HEK293T (cell line): ENCODE measurements at regions not wholly inside any gene's neighbourhood (a gene's known extent, or its start where the extent isn't known, plus 50 kb on each side); places are given as distances from the start of the nearest gene placed in this dataset.

ENCODE experiments used
- CTCF ChIA-PET: fragments of 350-600 bp; formaldehyde crosslinking; extraction: SDS; loops from one replicate; lab custom pipeline; 2021; ENCODE audit warnings: antibody characterized with exemption, inconsistent platforms; lab: Yijun Ruan, JAX
- POLR2A ChIA-PET: fragments of 350-600 bp; formaldehyde crosslinking; extraction: SDS; loops from one replicate; lab custom pipeline; 2020; ENCODE audit warnings: antibody characterized with exemption, inconsistent platforms; lab: Yijun Ruan, JAX
- DNase-seq: peaks from one replicate; pipeline ENCODE4 v3.0.0; 2012; ENCODE audit warnings: mixed read lengths; ENCODE audit errors: extremely low spot score
- ARNT ChIP-seq: fragments of 450-650 bp; IDR thresholded peaks from 2 replicates; pipeline ENCODE4 v1.6.1; 2017; ENCODE audit warnings: mild to moderate bottlenecking
- BHLHE40 ChIP-seq: fragments of 450-650 bp; IDR thresholded peaks from 2 replicates; pipeline ENCODE4 v1.6.1; 2016; ENCODE audit warnings: mild to moderate bottlenecking, moderate library complexity, borderline replicate concordance
- CTBP1 ChIP-seq: fragments of 450-650 bp; IDR thresholded peaks from 2 replicates; pipeline ENCODE4 v1.6.1; 2016; ENCODE audit warnings: borderline replicate concordance
- ELF4 ChIP-seq: fragments of 450-650 bp; IDR thresholded peaks from 2 replicates; pipeline ENCODE4 v1.6.1; 2017; ENCODE audit warnings: antibody characterized with exemption
- FOXA1 ChIP-seq: fragments of 450-650 bp; IDR thresholded peaks from 2 replicates; pipeline ENCODE4 v1.6.1; 2016; ENCODE audit warnings: mild to moderate bottlenecking
- FOXK2 ChIP-seq: fragments of 450-650 bp; IDR thresholded peaks from 2 replicates; pipeline ENCODE4 v1.6.1; 2016; ENCODE audit warnings: mild to moderate bottlenecking
- FOXM1 ChIP-seq: fragments of 450-650 bp; IDR thresholded peaks from 2 replicates; pipeline ENCODE4 v1.6.1; 2017; ENCODE audit warnings: mild to moderate bottlenecking, borderline replicate concordance
- HDGF ChIP-seq: fragments of 450-650 bp; IDR thresholded peaks from 2 replicates; pipeline ENCODE4 v1.6.1; 2017; ENCODE audit warnings: antibody characterized with exemption, borderline replicate concordance
- L3MBTL2 ChIP-seq: fragments of 450-650 bp; conservative IDR thresholded peaks from 2 replicates; pipeline ENCODE4 v1.6.1; 2016; ENCODE audit warnings: mild to moderate bottlenecking
- LEF1 ChIP-seq: fragments of 450-650 bp; IDR thresholded peaks from 2 replicates; pipeline ENCODE4 v1.6.1; 2017; ENCODE audit warnings: mild to moderate bottlenecking, borderline replicate concordance
- NFRKB ChIP-seq: fragments of 450-650 bp; IDR thresholded peaks from 2 replicates; pipeline ENCODE4 v1.6.1; 2016; ENCODE audit warnings: mild to moderate bottlenecking, moderate library complexity
- PKNOX1 ChIP-seq: fragments of 450-650 bp; IDR thresholded peaks from 2 replicates; pipeline ENCODE4 v1.6.1; 2016
- SP1 ChIP-seq: fragments of 450-650 bp; IDR thresholded peaks from 2 replicates; pipeline ENCODE4 v1.6.1; 2017
- SUZ12 ChIP-seq: fragments of 450-650 bp; IDR thresholded peaks from 2 replicates; pipeline ENCODE4 v1.6.1; 2016; ENCODE audit warnings: mild to moderate bottlenecking
- TARDBP ChIP-seq: fragments of 450-650 bp; IDR thresholded peaks from 2 replicates; pipeline ENCODE4 v1.6.1; 2016
- ZNF384 ChIP-seq: fragments of 450-650 bp; IDR thresholded peaks from 2 replicates; pipeline ENCODE4 v1.6.1; 2016

GRCh38 chr1:194710671-194711070 is 1524.3 kb upstream of the B3GALT2 start:
- TF ChIP-seq ZNF384, result no peak
- TF ChIP-seq SP1, result no peak
- TF ChIP-seq SUZ12, result no peak
- TF ChIP-seq ELF4, result no peak
- no peak for TF ChIP-seq L3MBTL2
- TF ChIP-seq TARDBP, result no peak
- TF ChIP-seq FOXM1, result no peak
- TF ChIP-seq LEF1, result no peak
- TF ChIP-seq FOXK2, result no peak
- no peak for TF ChIP-seq HDGF
- TF ChIP-seq PKNOX1, result no peak
- TF ChIP-seq BHLHE40, result no peak
- TF ChIP-seq CTBP1, result no peak
- TF ChIP-seq FOXA1, result no peak
- TF ChIP-seq NFRKB, result no peak
- no peak for TF ChIP-seq ARNT

GRCh38 chr1:194709439-194709838 is 1523.0 kb upstream of the B3GALT2 start:
- ChIA-PET CTCF (no interaction called here), POLR2A (no interaction called here)
- DNase-seq, result no peak
- TF ChIP-seq BHLHE40, result no peak
- TF ChIP-seq CTBP1, result no peak
- no peak for TF ChIP-seq SUZ12
- TF ChIP-seq TARDBP, result no peak
- no peak for TF ChIP-seq SP1
- no peak for TF ChIP-seq LEF1
- no peak for TF ChIP-seq HDGF
- TF ChIP-seq FOXM1, result no peak
- TF ChIP-seq L3MBTL2, result no peak
- TF ChIP-seq NFRKB, result no peak

More at GRCh38 chr1:194710671-194711070, 1524.3 kb upstream of the B3GALT2 start:
- ChIA-PET POLR2A (no interaction called here), CTCF (no interaction called here)
- no peak for DNase-seq

- no peak for TF ChIP-seq FOXK2
- no peak for TF ChIP-seq FOXA1
- no peak for TF ChIP-seq TARDBP
- no peak for TF ChIP-seq HDGF
- no peak for TF ChIP-seq PKNOX1
- no peak for TF ChIP-seq SUZ12
- TF ChIP-seq L3MBTL2, result no peak
- TF ChIP-seq NFRKB, result no peak
- no peak for TF ChIP-seq ZNF384
- CTCF ChIA-PET, result no interaction called here
- POLR2A ChIA-PET, result no interaction called here
- no peak for DNase-seq
Measured at GRCh38 chr1:194707074-194707473, 1520.7 kb upstream of the B3GALT2 start.

- TF ChIP-seq CTBP1 (no peak), SUZ12 (no peak), ZNF384 (no peak), FOXK2 (no peak), LEF1 (no peak), FOXM1 (no peak), ARNT (no peak), PKNOX1 (no peak), ELF4 (no peak), TARDBP (no peak)
- CTCF ChIA-PET, result no interaction called here
- no peak for DNase-seq
- POLR2A ChIA-PET, result no interaction called here
Measured at GRCh38 chr1:194705123-194705854, 1518.9 kb upstream of the B3GALT2 start.

- TF ChIP-seq FOXA1 (no peak), NFRKB (no peak), ELF4 (no peak), HDGF (no peak), TARDBP (no peak), LEF1 (no peak), ZNF384 (no peak), PKNOX1 (no peak), FOXK2 (no peak), BHLHE40 (no peak), L3MBTL2 (no peak)
- no peak for DNase-seq
- ChIA-PET POLR2A (no interaction called here), CTCF (no interaction called here)
Measured at GRCh38 chr1:194698908-194699318, 1512.5 kb upstream of the B3GALT2 start.

GRCh38 chr1:194693244-194693643 is 1506.8 kb upstream of the B3GALT2 start:
- TF ChIP-seq FOXM1 (no peak), PKNOX1 (no peak), ELF4 (no peak), CTBP1 (no peak), LEF1 (no peak), NFRKB (no peak), FOXK2 (no peak), ARNT (no peak), TARDBP (no peak), L3MBTL2 (no peak)
- POLR2A ChIA-PET, result no interaction called here
- no peak for DNase-seq
- CTCF ChIA-PET, result no interaction called here
